RCC 7860 (cell line): ENCODE measurements at regions not wholly inside any gene's neighbourhood (a gene's known extent, or its start where the extent isn't known, plus 50 kb on each side); places are given as distances from the start of the nearest gene placed in this dataset.
"Not testable (repeated sequence)": the region's sequence is repeated elsewhere in the genome, so short reads cannot be mapped to it uniquely, and the experiment has no call there.

Source experiments
- DNase-seq: peaks from one replicate; pipeline ENCODE4 v3.0.0-alpha.2; 2015; ENCODE audit warnings: low spot score
- FAIRE-seq: peaks from 2 replicates; lab custom pipeline; 2012; peaks lifted over from hg19 to GRCh38; lab: Jason Lieb, UNC

DNA sequence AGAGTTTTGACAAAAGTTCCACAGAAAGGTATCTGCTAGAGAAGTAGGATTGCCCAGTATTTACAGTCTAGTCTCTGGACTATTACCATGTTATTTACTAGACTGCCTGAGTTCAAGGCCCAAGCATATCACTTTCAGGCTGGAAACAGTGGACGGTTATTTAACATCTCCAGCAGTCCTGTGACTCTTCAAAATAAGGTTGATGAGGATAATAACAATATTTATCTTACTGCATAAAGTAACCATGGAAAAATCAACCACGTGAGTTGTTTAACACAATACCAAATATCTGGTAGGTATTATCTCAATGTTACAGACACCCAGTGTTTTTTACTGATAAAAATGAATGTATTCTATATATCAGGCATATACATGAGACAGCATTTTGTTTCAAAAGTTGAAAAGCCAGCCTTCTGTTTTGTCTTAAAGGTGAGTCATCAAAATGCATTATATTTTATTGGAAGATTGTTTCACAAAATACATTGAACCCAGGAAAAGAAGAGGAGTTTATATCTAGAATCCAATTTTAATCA lies 535.8 kb downstream of the TBL1XR1 start:
- DNase-seq (no peak), FAIRE-seq (no peak)

DNA sequence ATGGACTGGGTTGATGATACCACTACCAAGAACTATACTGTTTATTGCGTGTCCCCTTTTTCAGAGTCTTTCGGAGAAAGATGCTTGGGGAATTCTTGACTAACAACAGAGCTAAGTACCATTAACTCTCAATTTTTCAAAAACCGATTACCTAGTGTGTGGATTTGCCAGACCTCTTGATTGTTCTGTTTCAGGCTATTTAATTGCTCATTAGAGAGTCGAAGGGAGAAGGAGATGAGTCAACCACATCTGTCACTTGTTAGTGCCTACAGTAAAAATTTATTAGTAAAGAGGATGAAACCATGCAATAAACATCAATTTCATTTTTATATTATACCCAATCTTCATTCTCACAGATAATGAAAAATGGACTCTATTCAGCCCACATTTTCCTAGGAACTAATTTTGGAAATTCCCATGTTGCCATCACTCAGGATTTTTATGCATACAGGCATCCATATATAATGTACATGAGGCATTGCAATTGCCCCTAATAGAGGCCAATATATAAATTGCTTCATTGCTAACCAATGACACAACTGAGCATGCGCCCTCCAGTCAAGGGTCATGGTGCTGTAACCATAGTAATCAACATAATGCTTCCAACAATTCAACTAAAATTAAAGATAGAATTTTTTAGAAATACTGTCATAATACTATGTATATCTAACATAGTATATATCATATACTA lies 541.7 kb downstream of the TBL1XR1 start:
- FAIRE-seq (no peak), DNase-seq (no peak)

DNA sequence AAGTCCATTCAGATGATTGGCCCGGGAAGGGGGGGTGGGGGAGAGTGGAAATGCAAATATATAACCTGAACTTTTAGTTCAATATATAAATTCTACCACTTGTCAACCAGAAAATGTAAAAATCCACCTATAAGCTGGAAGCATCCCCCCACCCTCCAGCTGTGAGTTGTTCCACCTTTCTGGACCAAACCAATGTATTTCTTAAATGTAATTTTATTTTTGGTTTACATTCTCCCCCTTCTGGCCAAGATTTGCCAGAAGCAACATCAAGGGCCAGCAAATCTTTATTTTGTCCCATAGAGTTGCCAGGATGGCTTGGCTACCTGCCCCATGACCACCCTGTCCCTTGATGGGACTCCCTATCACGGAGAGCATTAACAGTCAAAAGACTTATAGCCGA lies 545.7 kb downstream of the TBL1XR1 start:
- no peak for FAIRE-seq

DNA sequence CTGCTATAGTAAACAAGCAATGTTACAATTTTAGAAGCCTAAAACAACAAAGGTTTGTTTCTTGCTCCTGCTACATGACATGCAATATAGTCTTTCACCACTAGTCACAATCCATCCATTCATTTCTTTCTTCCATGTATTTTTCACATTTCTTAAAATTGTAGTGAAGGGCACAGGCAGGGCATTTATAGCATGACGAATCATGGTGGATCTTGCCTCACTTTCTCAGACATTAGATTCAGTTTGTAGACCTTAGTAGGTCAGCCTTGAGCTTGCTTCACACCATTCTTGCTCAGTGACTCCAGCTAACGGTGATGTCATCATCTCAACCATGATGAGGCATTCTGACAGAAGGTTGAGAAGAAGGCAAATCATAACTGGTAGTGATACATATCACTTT lies 546.8 kb downstream of the TBL1XR1 start:
- DNase-seq: no peak
- no peak for FAIRE-seq

More for the DNA sequence above, 545.7 kb downstream of the TBL1XR1 start:
- DNase-seq: no peak

DNA sequence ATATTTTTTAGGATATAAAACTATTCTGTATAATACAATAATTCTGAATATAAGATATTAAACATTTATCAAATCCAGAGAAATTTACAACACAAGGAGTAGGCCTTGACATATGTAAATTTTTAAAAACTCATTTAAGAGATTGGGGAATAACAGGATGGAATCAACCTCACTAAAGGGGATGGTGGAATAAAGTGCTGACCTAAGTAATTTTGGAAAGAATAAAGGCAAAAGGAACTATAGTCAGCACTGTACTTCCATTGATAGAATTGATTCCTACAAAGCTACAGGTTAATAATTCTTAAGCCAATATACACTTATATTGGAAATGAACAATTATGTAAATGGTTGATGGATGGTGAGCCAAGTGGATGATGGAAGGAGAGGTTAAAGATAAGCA lies 549.3 kb downstream of the TBL1XR1 start:
- DNase-seq: no peak
- FAIRE-seq: no peak

DNA sequence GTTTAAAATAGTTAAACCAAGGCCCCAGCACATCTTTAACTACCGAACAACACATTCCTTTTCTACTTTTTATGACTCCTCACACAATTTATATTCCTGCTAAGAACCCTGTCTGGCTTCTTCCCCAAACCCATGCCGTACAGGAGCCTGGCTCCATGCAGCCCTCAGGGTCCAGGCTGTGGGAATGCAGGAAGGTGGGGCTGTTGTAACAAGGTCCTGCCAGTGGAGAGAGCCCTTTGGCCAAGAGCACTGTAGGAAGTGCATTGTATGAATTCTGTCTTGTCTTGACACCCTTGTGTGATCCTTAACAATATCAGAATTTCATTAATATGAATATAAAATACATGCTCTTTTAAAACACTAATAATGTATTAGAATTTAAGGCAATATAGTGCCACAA lies 563.8 kb downstream of the TBL1XR1 start:
- FAIRE-seq (no peak), DNase-seq (no peak)

DNA sequence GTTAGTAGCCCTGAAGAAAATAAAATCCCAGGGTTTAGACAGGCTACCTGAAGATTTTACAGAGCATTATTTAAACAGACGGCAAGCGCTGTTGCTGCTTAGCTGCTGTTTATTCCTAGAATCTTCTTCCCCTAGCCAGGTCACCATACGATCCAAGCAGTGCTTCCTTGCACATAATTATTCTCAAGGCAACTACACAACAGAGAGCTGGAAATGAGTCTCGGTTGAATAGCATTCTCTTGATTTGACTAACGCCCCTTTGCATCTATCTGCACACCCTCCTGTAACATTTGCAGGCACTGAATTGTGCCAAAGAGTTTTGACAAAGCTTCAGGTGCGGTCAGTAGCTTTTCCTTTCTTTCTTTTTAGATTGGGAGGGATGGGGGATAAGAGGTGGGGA lies 564.4 kb downstream of the TBL1XR1 start:
- FAIRE-seq: no peak

DNA sequence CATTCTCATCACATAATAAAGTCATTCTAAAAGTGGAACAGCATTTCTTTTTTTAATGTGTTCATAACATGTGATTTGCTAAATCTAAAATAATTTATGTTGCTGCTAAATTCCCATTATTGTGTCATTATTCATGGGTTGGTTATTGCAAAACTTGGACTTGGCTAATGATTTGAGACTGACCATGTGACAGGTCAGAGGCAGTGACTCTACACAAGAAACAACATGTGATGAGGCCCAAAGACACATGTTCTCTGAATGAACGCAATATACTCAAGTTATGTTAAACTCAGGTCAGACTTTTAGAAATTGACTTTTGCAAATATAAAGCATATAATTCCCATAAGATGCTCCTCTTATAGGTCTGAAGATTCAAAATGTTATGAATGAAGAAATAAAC lies 566.1 kb downstream of the TBL1XR1 start:
- FAIRE-seq: no peak
- DNase-seq: no peak

More for the DNA sequence above, 564.4 kb downstream of the TBL1XR1 start:
- no peak for DNase-seq

DNA sequence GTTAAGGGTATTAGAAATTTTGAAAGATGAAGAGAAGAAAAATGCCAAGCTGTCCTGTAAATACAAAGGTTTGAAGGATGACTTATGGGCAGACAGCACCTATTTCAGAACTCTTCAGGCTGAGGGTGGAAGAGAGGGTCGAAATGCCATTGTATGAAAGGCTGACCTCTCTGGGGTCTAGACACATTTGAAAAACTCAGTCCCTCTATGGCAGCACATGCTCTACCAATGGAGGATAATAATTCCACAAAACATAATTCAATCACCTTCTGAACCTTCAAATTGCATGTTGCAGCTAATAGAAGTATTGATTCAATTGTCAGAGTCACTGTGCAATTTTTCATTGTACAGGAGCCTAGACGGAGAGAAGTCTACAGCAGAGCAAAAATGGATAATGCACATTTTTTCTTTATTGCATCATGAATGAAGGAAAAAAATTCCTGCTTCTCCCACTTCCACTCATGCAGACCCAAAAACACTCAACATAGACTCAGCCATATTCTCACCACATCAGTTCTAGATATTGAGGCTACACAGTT lies 569.1 kb downstream of the TBL1XR1 start:
- FAIRE-seq: no peak
- no peak for DNase-seq

DNA sequence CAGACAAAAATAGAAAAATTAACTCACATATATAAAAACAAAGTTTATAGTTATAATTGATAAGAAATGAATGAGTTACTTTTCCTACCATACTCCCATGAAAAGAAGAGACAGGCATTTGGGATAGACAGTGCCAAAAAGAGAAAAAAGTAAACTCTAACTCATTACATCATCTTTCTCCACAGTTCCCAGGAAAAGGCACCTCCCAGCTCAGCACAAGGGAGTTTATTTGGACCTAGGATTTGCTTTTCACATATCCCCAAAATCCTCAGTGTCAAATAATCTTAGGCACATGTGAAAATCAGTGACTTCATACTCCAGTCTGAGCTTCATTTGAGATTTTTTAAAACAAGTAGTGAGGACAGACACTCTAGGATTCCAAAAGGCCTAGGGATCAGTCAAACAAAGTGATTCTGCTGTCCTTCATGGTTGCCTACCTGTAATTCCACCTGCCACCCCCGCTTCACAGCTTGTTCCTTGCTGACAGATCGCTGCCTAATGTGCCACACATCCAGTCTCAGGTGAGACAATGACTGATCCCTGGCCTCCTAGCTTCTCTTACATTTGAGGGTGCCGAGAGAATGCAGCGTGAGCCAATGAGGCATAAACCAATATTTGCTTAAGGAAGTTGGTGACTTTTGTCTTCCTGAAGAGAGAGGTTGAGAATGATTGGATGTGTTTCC lies 573.7 kb downstream of the TBL1XR1 start:
- FAIRE-seq (no peak), DNase-seq (no peak)

DNA sequence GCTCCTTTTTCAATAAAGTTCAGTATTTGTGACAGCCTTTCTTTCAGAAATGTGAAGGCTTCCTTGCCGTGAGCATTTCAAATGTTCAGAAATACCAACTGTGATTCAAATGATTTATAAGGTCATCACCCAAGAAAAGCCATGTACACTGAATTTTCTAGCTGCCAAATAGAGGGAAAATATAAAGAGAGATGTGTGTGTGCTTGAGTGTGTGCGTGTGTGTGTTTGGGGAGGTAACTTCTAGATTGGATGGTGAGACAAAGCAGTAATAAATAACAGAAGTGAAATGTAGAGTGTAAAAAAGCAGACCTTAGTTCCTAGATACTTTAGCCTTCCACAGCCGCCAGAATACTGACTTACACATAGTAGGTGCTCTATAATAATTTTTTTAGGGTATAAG lies 577.4 kb downstream of the TBL1XR1 start:
- DNase-seq (no peak), FAIRE-seq (no peak)

DNA sequence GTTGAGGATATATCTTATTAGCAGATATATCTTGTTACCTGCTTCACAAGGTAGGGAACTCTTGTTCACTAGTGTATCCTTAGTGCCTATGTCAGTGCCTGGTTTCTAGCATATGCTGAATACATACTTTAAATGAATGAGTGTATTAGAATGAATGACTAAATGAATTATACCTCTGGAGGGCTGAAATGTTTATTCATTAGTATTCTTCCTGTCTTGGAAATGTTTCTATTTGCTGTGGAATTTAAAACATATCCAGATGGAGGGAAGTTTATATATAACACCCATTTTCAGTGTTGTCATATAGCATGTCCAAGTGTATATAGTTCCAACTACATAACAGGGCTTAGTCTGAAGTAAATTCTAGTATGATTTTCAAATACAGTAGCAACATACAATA lies 581.5 kb downstream of the TBL1XR1 start:
- DNase-seq: no peak
- FAIRE-seq: no peak

DNA sequence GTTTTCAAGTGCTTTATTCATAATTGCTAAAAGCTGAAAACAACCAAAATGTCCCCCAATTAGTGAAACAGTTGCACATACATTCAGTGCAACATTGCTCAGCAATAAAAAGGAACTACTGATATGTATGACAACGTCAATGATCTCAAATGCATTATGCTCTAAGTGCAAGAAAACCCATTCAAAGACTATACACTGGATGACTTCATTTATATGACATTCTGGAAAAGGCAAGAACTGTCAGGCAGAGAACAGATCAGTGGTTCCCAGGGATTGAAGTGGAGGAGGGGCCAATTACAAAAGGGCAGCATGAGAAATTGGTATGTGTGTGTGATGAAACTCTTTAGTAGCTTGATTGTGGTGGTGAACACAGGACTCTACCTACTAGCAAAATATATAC lies 585.6 kb downstream of the TBL1XR1 start:
- FAIRE-seq: no peak

DNA sequence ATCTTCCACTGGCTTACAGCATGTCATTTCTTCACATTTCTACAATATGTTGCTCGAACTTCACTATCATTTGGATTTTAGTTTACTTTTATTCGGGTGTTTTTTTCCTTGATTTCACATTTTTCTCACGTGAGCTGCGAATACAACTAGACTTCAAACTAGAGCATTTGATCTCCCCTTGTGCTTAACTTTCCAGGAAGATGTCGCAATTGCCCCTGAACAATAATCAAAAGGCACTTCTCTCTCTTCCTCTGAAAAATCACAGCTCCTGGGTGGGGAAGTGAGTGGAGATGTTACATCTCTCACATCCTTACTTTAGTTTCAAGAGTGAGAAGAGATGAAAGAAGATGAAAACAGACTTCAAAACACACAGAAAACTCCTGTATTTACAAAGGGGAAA lies 587.9 kb downstream of the TBL1XR1 start:
- no peak for DNase-seq

More for the DNA sequence above, 585.6 kb downstream of the TBL1XR1 start:
- DNase-seq: no peak

DNA sequence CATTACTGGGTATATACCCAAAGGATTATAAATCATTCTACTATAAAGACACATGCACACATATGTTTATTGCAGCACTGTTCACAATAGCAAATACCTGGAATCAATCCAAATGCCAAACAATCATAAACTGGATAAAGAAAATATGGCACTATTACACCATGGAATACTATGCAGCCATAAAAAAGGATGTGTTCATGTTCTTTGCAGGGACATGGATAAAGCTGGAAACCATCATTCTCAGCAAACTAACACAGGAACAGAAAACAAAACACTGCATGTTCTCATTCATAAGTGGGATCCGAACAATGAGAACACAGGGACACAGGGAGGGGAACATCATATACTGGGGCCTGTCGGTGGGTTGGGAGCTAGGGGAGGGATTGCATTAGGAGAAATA lies 591.7 kb downstream of the TBL1XR1 start:
- not testable (repeated sequence) for DNase-seq, FAIRE-seq

More for the DNA sequence above, 587.9 kb downstream of the TBL1XR1 start:
- FAIRE-seq: no peak

DNA sequence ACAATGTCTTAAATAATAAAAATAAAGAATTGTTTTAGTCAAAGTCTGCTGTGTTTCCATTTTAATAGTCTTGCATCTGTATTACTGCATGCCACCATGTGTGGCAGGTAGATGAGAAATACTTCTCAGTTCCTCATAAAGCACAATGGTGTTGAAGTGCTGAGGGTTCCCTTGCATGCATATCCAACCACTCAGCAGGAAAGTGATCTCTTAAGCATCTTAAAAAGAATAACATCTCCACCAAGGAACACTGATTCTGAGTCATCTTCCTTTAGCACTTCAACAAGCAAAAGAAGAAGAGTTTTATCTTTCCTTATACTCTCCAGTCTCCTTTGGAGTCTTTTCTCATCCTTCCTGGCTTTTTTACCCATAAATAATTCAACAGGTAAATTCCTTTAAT lies 602.0 kb downstream of the TBL1XR1 start:
- no peak for FAIRE-seq

DNA sequence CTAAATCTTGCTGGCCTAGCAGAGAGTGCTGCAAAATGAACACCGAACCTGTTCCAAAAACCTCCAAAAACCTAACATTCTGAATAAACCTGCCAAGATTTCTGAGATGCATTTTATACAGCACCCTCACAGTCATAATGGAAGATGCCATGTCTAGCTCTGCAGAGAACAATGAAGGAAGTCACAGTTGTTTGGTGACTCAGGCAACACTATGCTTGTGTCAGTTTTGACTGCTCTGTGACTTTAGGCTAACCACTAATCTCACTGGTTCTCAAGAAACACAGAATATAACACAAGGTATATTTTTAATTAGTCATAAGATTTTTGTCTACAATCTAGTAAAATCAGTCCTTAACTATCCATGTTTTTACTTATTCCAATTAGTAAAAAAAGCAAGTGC lies 606.6 kb downstream of the TBL1XR1 start:
- FAIRE-seq (no peak), DNase-seq (no peak)

More for the DNA sequence above, 602.0 kb downstream of the TBL1XR1 start:
- DNase-seq: no peak

DNA sequence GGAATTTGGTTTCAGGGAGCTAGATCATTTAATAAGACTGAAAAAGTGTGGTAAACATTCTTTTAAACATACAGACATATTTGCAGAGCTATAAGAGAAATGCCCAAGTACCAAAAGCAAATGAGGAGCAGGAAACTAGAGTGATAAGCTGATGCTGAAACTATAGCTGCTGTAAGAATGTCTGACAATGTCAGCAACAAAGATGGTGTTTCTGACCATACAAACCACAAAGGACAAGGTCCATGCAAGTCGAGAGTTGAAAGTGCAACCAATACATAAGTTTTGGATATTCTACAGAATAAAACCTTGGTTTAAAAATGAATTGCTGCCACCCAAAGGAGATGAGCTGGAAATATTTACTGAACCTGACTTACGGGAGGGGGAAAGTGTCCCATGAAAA lies 610.2 kb downstream of the TBL1XR1 start:
- FAIRE-seq (no peak), DNase-seq (no peak)

DNA sequence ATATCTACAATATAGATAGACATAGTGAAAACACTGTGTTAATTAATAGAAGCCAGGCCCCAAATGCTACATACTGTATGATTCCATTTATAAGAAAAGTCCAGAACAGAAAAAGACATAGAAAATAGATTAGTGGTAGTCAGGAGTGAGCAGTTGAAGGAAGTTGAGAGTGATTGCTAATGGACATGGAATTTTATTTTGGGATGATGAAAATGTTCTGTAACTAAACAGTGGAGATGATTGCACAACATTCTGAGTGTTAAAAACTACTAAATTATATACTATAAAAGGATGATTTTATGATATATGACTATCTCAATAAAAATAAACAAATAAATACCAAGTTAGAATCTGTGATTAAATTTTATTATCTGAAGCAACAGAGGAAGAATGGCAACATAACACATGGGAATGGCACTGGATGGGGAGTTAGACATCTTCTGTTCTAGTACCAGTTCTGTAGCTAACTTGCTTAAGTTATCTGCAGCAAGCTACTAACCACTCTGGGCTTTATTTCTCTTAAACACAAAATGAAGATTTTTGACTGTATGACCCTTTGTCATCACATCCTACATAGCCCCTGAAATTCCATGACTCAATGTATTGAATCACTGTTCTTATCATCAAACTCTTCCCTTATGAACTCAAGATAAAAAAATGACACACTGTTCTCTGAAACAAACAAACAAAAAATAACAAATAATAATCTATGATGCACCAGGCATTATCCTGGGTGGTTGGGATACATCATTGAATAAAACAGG lies 612.7 kb downstream of the TBL1XR1 start:
- DNase-seq: no peak
- FAIRE-seq: no peak

DNA sequence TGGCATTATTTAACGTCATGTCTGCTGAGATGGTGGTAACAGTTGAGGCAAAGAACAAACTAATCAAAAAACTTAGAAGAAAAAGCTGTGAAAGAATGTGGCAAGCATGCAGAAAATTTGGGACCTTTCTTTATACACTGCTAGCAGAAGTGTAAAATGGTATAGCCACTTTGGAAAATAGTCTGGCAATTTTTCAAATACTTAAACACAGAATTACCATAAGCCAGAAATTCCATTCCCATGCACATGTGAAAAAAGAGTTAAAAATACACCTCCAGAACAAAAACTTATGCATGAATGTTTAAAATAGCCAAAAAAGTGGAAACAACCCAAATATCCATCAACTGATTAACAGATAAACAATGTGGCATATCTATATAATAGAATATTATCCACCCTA lies 613.3 kb downstream of the TBL1XR1 start:
- DNase-seq (no peak), FAIRE-seq (no peak)

DNA sequence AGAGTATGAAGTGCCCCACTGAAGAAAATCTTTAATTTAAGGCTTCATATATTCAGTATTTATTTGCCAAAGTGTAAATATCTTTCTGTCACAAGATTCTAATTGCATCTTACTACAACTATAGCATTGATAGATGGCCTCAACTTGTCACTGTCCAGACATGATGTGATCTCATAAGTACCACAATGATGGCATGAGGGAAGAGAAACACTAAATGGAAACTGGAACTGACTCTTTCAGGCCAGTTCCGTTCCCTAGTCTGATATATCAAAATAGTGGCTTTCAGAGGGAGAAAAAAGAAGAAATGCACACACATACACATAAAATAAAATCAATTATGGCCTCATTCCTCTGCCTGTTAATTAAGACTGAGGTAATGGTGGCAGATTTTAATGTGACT lies 615.7 kb downstream of the TBL1XR1 start:
- FAIRE-seq (no peak), DNase-seq (no peak)
